VCaP (cell line): ENCODE measurements at regions not wholly inside any gene's neighbourhood (a gene's known extent, or its start where the extent isn't known, plus 50 kb on each side); places are given as distances from the start of the nearest gene placed in this dataset.

Source experiments
- H3K27ac ChIP-seq: fragments of 450-650 bp; 2 replicates; pipeline ENCODE4 v1.5.1; 2017
- CTCF ChIP-seq: fragments of 450-650 bp; conservative IDR thresholded peaks from 2 replicates; pipeline ENCODE4 v1.5.1; 2017; ENCODE audit warnings: mild to moderate bottlenecking, moderate library complexity

GRCh38 chr10:78264361-78264760 lies 230.7 kb downstream of the RPS24 start:
- no peak for TF ChIP-seq CTCF
- H3K27ac ChIP-seq: no peak overlapping the region

- H3K27ac ChIP-seq: no peak overlapping the region
- no peak for TF ChIP-seq CTCF
These were observed 233.2 kb downstream of the RPS24 start for GRCh38 chr10:78266741-78267469.

GRCh38 chr10:78267598-78267997 lies 233.9 kb downstream of the RPS24 start:
- TF ChIP-seq CTCF: no peak
- no peak overlapping the region for H3K27ac ChIP-seq

- TF ChIP-seq CTCF: no peak
These were observed 235.4 kb downstream of the RPS24 start for GRCh38 chr10:78269060-78269459.

GRCh38 chr10:78272329-78272728 lies 238.7 kb downstream of the RPS24 start:
- no peak for TF ChIP-seq CTCF
- no peak overlapping the region for H3K27ac ChIP-seq

More at GRCh38 chr10:78269060-78269459, 235.4 kb downstream of the RPS24 start:
- H3K27ac ChIP-seq: no peak overlapping the region

- H3K27ac ChIP-seq: no peak overlapping the region
- no peak for TF ChIP-seq CTCF
These were observed 240.8 kb downstream of the RPS24 start for GRCh38 chr10:78274491-78274890.

- no peak for TF ChIP-seq CTCF
- H3K27ac ChIP-seq: no peak overlapping the region
These were observed 242.5 kb downstream of the RPS24 start for GRCh38 chr10:78276139-78276538.
